HG02763 (cell line): ENCODE measurements at regions not wholly inside any gene's neighbourhood (a gene's known extent, or its start where the extent isn't known, plus 50 kb on each side); places are given as distances from the start of the nearest gene placed in this dataset.
A peak's percentile ranks its signal among the peaks of the same experiment; 100 is the strongest.

Experiments
- ATAC-seq: cut with Tn5 transposase; IDR thresholded peaks from one replicate; pipeline ENCODE4 v1.9.1; 2021; ENCODE audit warnings: mild to moderate bottlenecking, moderate library complexity; ENCODE audit not compliant: unreplicated experiment

- ATAC-seq: no peak
Observed at GRCh38 chr15:62625429-62626033, 417.0 kb upstream of the TPM1 start.

DNA sequence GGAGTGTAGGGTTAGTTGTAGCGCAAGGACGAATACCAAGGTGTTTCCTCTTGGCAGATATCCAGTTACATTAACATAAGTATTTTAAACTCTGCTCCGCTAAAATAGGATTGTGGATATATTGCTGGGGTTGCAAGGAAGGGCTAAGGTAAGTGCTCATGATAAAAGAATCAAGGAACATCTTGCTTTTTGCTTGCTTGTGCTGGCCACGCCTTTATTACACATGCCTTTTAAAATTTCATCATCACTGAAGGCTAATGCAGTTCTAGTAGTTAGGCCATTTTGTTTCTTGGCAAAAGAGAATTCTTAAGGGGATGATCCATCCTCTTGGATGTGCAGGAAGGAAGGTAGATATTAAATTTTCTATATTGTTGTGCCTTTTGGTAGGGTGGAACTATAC, 415.6 kb upstream of the TPM1 start:
- no peak for ATAC-seq

- no peak for ATAC-seq
Observed at GRCh38 chr15:62631076-62631724, 411.3 kb upstream of the TPM1 start.

DNA sequence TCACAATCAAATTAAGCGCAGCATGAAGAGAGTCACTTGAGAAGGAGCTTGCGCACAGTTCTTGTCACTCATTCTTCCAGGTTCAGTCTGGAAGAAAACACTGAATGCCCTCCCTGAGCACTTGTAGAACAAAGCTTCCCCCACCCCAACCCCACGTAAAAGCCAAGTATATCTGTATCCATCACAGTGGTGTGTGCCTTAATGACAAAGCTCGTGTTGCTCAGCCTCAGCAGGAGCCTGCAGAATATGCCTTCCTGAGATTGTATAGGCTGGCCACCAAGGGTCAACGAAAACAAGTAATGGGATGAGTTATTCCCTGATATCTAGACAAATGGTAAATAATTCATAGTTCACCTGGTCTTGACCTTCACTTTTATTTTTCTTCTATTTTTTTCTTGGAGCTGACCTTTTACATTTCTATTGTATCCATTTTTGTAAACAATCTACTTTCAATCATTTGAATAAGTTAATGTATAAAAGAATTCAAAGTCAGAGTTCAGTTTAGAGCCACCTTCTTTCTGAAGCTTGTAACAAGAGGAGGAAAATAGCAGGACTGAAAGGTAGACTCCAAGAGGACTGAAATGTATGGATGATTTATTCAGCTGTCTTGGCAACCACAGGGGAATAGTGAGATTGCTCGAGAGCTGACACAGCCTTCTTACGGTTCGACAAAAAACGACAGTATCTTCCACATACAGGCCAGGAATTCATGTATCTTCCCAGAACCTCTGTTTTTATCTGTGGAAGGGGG, 405.5 kb upstream of the TPM1 start:
- no peak for ATAC-seq

DNA sequence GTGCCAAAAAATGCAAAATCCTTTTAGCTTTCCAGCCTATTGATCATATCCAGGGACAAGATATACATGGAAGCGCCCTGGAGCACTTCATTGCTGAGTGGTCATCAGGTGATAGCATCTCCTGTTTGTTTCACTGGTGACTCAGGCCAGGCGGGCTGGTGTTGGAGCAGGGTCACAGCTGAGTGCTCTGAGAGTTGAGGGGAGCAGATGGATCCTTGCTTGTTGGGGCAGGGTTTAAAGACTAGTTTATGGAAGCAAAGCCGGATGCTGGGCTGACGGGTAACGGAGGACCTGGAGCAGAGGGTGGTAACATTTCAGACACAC, 405.0 kb upstream of the TPM1 start:
- no peak for ATAC-seq

GRCh38 chr15:62637950-62638619, 404.5 kb upstream of the TPM1 start:
- no peak for ATAC-seq

DNA sequence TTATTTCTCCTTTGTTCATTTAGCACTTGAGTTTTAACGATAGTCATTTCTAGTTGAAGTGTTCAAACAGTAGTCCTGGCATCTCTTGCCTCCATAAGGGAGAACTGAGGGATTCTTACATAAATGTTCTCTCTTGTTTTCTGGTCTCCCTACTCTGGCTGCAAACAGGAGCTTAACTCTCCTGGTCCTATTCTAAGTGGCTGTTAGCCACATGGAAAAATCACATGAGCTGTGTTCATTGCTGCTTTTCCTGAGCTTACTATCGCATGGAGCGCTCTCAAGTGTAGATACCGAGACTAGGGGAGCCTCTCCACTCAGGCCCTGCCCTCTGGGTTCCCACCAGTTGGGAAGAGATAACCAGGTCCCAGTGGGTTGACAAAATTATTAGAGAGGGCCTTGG, 403.1 kb upstream of the TPM1 start:
- no peak for ATAC-seq

GRCh38 chr15:62639906-62640605, 402.5 kb upstream of the TPM1 start:
- ATAC-seq: no peak

- ATAC-seq: no peak
Observed at GRCh38 chr15:62641825-62642224, 400.7 kb upstream of the TPM1 start.

- no peak for ATAC-seq
Observed at GRCh38 chr15:62643572-62643971, 399.0 kb upstream of the TPM1 start.

GRCh38 chr15:62644216-62644888, 398.2 kb upstream of the TPM1 start:
- ATAC-seq: no peak

- ATAC-seq: no peak
Observed at GRCh38 chr15:62644889-62645742, 397.4 kb upstream of the TPM1 start.

- ATAC-seq: no peak
Observed at GRCh38 chr15:62647202-62647842, 395.2 kb upstream of the TPM1 start.

GRCh38 chr15:62647843-62648505, 394.6 kb upstream of the TPM1 start:
- no peak for ATAC-seq

DNA sequence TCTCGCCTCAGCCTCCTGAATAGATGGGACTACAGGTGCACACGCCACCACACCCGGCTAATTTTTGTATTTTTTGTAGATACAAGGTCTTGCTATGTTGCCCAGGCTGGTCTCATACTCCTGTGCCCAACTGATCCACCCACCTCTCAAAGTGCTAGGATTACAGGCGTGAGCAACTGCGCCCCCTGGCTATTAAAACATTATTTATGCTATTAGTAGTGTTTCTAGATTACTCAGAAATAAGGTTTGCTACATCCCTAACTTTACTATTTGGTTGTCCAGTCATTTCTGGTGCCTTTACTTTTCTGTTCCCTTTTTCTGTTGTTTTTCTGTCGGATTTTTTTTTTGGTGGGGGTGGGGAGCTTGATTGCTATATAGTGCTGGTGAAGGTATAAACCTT, 393.6 kb upstream of the TPM1 start:
- ATAC-seq: no peak

GRCh38 chr15:62649793-62650420, 392.6 kb upstream of the TPM1 start:
- ATAC-seq: peak; percentile 67

DNA sequence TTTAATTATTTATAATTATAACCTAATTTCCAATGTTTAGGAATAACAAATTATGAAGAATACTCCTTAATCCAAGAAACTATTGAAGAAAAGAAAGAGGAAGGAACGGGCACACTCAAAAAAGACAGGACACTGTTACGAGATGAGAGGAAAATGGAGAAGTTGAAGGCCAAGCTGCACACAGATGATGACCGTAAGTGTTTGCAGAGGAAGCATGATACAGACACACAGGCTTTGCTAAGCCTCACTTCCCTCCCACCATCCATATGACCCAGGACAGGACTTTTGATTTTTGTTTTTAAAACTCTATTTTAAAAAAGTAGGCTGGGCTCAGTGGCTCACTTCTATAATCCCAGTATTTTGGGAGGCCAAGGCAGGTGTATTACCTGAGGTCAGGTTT, 389.4 kb upstream of the TPM1 start:
- ATAC-seq: no peak

DNA sequence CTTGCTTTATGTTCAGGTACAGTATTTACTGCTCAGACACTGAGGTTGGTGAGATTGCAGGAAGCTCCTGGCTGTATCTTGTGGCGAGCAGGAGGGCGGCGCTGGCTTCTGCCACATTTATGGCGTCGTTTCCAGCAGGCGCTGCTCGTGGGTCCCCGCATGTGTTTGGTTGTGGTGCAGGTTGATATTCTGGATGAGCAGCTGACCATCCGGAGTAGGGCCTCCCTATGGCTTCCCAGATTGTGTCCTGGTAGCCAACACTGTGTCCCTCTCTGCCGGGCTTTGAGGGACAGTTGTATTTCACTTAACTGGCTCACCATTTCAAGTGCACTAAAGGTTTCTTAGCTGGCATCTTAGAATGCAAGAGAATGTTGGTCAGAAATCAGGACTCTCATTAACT, 386.5 kb upstream of the TPM1 start:
- no peak for ATAC-seq
